Calu3 (cell line): ENCODE measurements at regions not wholly inside any gene's neighbourhood (a gene's known extent, or its start where the extent isn't known, plus 50 kb on each side); places are given as distances from the start of the nearest gene placed in this dataset.

Experiments
- BruUV-seq: library from RNA; stranded (reverse); fragments of 400-500 nt; replicated peaks from 2 replicates; lab custom pipeline; 2021; lab: Mats Ljungman, UMichigan
- CTCF ChIA-PET: fragments of 300-600 bp; sonication (Branson Sonifier 250); formaldehyde crosslinking; loops from one replicate; lab custom pipeline; 2022; ENCODE audit warnings: antibody characterized with exemption; lab: Charles Lee
- DNase-seq: peaks from one replicate; pipeline ENCODE4 v3.0.0; 2022
- H3K27ac Mint-ChIP-seq: one replicate; pipeline ENCODE4 v1.8.0; 2022; ENCODE audit warnings: mixed read lengths; ENCODE audit not compliant: unreplicated experiment
- H3K27me3 Mint-ChIP-seq: one replicate; pipeline ENCODE4 v1.8.0; 2022; ENCODE audit warnings: mixed read lengths; ENCODE audit not compliant: unreplicated experiment
- H3K36me3 Mint-ChIP-seq: one replicate; pipeline ENCODE4 v1.8.0; 2022; ENCODE audit warnings: mild to moderate bottlenecking, moderate library complexity, mixed read lengths; ENCODE audit not compliant: insufficient read depth, unreplicated experiment
- H3K4me1 Mint-ChIP-seq: one replicate; pipeline ENCODE4 v1.8.0; 2022; ENCODE audit warnings: mild to moderate bottlenecking, low read depth, mixed read lengths; ENCODE audit not compliant: unreplicated experiment
- H3K4me3 Mint-ChIP-seq: one replicate; pipeline ENCODE4 v1.8.0; 2022; ENCODE audit warnings: mild to moderate bottlenecking, low read depth, moderate library complexity, mixed read lengths; ENCODE audit not compliant: unreplicated experiment
- H3K9me3 Mint-ChIP-seq: one replicate; pipeline ENCODE4 v1.8.0; 2022; ENCODE audit warnings: low read depth, mixed read lengths; ENCODE audit not compliant: unreplicated experiment
- CTCF ChIP-seq: fragments of 200-600 bp; IDR thresholded peaks from one replicate; pipeline ENCODE4 v1.8.0; 2022; ENCODE audit warnings: antibody characterized with exemption; ENCODE audit not compliant: unreplicated experiment
- intact Hi-C: fragments of 100-400 bp; cut with micrococcal nuclease; formaldehyde crosslinking; loops from one replicate; pipeline ENCODE4 v1.10.0; 2022; ENCODE audit not compliant: unreplicated experiment

DNA sequence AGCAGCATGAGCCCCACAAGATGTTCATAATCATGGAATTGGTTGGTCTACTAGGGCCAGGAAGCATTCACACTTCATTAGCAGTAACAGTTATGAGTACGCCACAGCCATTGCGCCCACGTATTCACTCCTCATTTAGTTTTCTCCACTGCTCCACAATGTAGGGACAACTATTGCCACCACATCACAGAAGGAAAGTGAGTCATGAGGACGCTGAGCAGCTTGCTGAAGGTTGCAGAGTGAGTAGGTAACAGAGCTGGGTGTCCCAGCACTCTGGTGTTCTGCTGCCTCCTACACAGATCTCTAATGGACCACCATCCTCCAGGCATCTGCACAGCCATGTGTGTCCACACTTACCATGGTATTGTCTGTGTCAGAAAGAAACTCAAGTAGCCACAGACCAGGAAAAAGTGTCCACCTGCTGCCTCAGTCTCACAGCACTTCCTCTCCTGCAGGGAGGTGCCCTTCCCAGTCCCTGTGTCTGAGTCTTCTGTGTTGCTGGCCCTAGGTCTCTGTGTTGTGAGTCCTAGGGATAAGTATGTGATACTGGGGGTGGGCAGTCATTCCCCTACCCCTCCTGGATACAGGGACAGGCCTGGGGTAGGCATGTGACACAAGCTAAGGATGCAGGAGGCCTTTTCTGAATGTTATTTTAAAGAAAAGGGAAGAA is 103.9 kb downstream of the TTLL2 start:
- no TSS peak for BruUV-seq
- Mint-ChIP-seq H3K4me1 (no peaks in the 10 kb centered on the region), H3K9me3 (peaks cover 2% of the 10 kb centered on the region), H3K27ac (no peak overlapping the region), H3K27me3 (peaks cover 81% of the 10 kb centered on the region), H3K36me3 (no peaks in the 10 kb centered on the region), H3K4me3 (no peak overlapping the region)
- TF ChIP-seq CTCF: no peak
- intact Hi-C loops: no loop called here
- CTCF ChIA-PET: no interaction called here
- DNase-seq: no peak

DNA sequence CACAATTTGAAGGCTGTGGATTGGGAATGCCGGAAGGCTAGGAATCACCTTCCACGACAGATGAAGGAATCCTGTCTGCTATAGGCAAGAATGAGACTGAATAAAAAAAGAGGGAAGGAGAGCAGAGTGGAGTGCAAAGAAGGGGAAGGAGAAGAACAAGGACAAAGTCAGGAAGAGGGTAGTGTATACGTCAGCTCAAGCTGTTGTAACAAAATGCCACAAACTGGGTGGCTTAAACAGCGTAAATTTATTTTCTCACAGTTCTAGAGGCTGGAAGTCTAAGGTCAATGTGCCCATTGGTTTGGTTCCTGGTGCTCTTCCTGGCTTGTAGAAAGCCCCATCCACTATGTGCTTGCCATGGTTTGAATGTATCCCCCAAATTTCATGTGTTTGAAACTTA is 104.5 kb downstream of the TTLL2 start:
- Mint-ChIP-seq H3K27me3 (peaks cover 80% of the 10 kb centered on the region), H3K9me3 (peaks cover 2% of the 10 kb centered on the region), H3K36me3 (no peaks in the 10 kb centered on the region), H3K4me1 (no peaks in the 10 kb centered on the region), H3K27ac (no peak overlapping the region), H3K4me3 (no peak overlapping the region)
- CTCF ChIA-PET: no interaction called here
- intact Hi-C loops: no loop called here
- no TSS peak for BruUV-seq
- no peak for TF ChIP-seq CTCF
- DNase-seq: no peak

DNA sequence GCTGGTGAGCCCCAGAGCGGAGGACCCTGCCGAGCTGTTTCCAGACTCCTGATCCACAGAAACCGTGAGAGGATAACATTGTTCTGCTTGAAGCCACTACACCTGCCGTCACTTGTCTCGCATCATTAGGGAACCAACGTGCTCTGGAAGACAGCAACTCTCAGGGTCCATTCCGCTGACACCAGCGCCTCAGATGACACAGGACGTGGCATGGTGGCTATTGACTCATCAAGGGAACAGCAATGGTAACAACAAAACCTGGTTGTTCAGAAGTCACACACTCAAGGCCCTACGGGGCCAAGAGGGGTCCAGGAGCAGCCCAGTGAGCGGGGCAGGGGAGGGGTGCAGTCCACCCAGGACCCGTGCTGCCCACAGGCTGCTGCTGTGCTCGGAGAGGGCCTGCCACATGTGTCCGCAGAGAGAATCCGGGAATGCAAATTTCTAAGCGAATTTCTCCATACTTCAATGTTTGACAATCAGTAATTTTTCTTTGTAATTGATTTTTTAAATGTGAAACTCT is 110.4 kb downstream of the TTLL2 start:
- no peaks in the 10 kb centered on the region for H3K4me1 Mint-ChIP-seq
- H3K36me3 Mint-ChIP-seq: no peaks in the 10 kb centered on the region
- no peak for DNase-seq
- no peak for TF ChIP-seq CTCF
- peaks cover 58% of the 10 kb centered on the region for H3K27me3 Mint-ChIP-seq
- peaks cover 2% of the 10 kb centered on the region for H3K9me3 Mint-ChIP-seq
- intact Hi-C loops: no loop called here
- no peak overlapping the region for H3K27ac Mint-ChIP-seq
- H3K4me3 Mint-ChIP-seq: no peak overlapping the region
- CTCF ChIA-PET: no interaction called here
- no TSS peak for BruUV-seq

DNA sequence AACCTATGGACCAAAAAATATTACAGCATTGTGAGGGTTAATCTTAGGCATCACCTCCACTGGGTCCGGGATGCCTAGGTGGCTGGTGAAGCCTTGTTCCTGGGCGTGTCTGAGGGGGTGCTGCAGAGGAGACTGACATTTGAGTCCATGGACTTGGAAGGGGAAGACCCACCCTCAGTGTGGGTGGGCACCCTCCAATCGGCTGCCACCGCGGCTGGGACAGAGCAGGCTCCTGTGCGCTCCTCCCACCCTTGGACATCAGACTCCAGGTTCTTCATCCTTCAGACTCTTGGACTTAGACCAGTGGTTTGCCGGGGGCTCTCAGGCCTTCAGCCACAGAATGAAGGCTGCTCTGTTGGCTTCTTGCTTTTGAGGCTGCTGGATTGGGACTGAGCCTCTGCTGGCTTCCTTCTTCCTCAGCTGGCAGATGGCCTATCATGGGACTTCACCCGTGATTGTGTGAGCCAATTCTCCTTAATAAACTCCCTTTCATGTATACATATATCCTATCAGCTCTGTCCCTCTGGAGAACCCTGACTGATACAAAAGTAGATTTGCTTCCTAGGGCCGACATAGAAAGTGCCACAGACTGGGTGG is 113.1 kb downstream of the TTLL2 start:
- no peak overlapping the region for H3K4me3 Mint-ChIP-seq
- H3K9me3 Mint-ChIP-seq: no peaks in the 10 kb centered on the region
- no TSS peak for BruUV-seq
- H3K36me3 Mint-ChIP-seq: no peaks in the 10 kb centered on the region
- intact Hi-C loops: no loop called here
- no peak for DNase-seq
- H3K27me3 Mint-ChIP-seq: peaks cover 52% of the 10 kb centered on the region
- no peaks in the 10 kb centered on the region for H3K4me1 Mint-ChIP-seq
- TF ChIP-seq CTCF: no peak
- CTCF ChIA-PET: interaction anchor here (1.1 kb wide), 1 partner anchor 8 kb away, joined by 3 read pairs; no protein-coding TSS in a partner anchor
- no peak overlapping the region for H3K27ac Mint-ChIP-seq
